ENCODE measurements at regions not wholly inside any gene's neighbourhood (a gene's known extent, or its start where the extent isn't known, plus 50 kb on each side); places are given as distances from the start of the nearest gene placed in this dataset.
"Not testable (repeated sequence)": the region's sequence is repeated elsewhere in the genome, so short reads cannot be mapped to it uniquely, and the experiment has no call there.

- Histone ChIP-seq H3K4me1 (ENCODE audit: control insufficient read depth, insufficient read depth, low read length, poor library complexity, severe bottlenecking) (no peaks in the 10 kb centered on the region), H3K9me3 (ENCODE audit: control insufficient read depth in 2 of 2, low read length in 2 of 2) (no peaks in the 10 kb centered on the region), H3K27ac (ENCODE audit: insufficient read depth, low read length, poor library complexity, severe bottlenecking) (no peak overlapping the region), H3K36me3 (ENCODE audit: control insufficient read depth, insufficient read depth, low read length) (no peaks in the 10 kb centered on the region), H3K4me3 (ENCODE audit: low read depth, low read length) (no peak overlapping the region), H3K27me3 (ENCODE audit: control insufficient read depth, insufficient read depth, low read length) (peaks cover 4% of the 10 kb centered on the region)
- no peaks in the 10 kb centered on the region for H3K27me3 Mint-ChIP-seq
- peaks cover 0 to 9% (median under 1%) of the 10 kb centered on the region in 7 donors for H3K9me3 Mint-ChIP-seq
- H3K4me1 Mint-ChIP-seq: no peaks in the 10 kb centered on the region
- no peak overlapping the region for H3K27ac Mint-ChIP-seq
- ATAC-seq (ENCODE audit: low read depth in 2 of 2) (no peak), DNase-seq (no peak)
- H3K4me3 Mint-ChIP-seq: no peak overlapping the region
- H3K36me3 Mint-ChIP-seq: no peaks in the 10 kb centered on the region
Measured at GRCh38 chr5:163259495-163259894, 177.9 kb upstream of the CCNG1 start.

DNA sequence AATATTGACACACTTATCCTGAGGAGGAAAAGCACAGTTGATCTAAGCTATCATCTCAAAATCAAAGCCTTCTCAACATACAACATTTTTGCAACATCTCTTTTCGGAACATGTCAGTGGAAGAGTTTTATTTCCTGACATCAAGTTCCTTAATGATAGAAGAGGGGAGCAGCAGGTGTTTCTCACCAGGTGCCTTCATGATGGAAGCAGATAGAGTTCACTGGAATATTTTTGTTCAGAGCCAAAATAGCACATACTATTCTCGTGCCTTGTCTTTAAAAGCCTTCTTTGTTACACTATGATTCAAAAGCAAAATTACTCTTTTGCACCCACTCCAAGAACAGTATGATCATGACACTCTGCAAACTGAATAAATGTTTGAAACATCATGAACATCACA lies 176.9 kb upstream of the CCNG1 start:
- Mint-ChIP-seq H3K4me3 (no peak overlapping the region), H3K27ac (no peak overlapping the region), H3K9me3 (peaks cover 0 to 9% (median 0%) of the 10 kb centered on the region in 7 donors), H3K4me1 (no peaks in the 10 kb centered on the region), H3K36me3 (no peaks in the 10 kb centered on the region), H3K27me3 (no peaks in the 10 kb centered on the region)
- H3K4me3 ChIP-seq (ENCODE audit: low read depth, low read length): no peak overlapping the region
- H3K36me3 ChIP-seq (ENCODE audit: control insufficient read depth, insufficient read depth, low read length): no peaks in the 10 kb centered on the region
- H3K27me3 ChIP-seq (ENCODE audit: control insufficient read depth, insufficient read depth, low read length): peaks cover 4% of the 10 kb centered on the region
- ATAC-seq (ENCODE audit: low read depth in 2 of 2) (no peak), DNase-seq (no peak)
- no peak overlapping the region for H3K27ac ChIP-seq (ENCODE audit: insufficient read depth, low read length, poor library complexity, severe bottlenecking)
- no peaks in the 10 kb centered on the region for H3K4me1 ChIP-seq (ENCODE audit: control insufficient read depth, insufficient read depth, low read length, poor library complexity, severe bottlenecking)
- H3K9me3 ChIP-seq (ENCODE audit: control insufficient read depth in 2 of 2, low read length in 2 of 2): no peaks in the 10 kb centered on the region

- Histone ChIP-seq H3K27me3 (ENCODE audit: control insufficient read depth, insufficient read depth, low read length) (peaks cover 4% of the 10 kb centered on the region), H3K9me3 (ENCODE audit: control insufficient read depth in 2 of 2, low read length in 2 of 2) (no peaks in the 10 kb centered on the region), H3K36me3 (ENCODE audit: control insufficient read depth, insufficient read depth, low read length) (no peaks in the 10 kb centered on the region), H3K4me1 (ENCODE audit: control insufficient read depth, insufficient read depth, low read length, poor library complexity, severe bottlenecking) (no peaks in the 10 kb centered on the region), H3K4me3 (ENCODE audit: low read depth, low read length) (no peak overlapping the region), H3K27ac (ENCODE audit: insufficient read depth, low read length, poor library complexity, severe bottlenecking) (no peak overlapping the region)
- no peaks in the 10 kb centered on the region for H3K27me3 Mint-ChIP-seq
- H3K27ac Mint-ChIP-seq: no peak overlapping the region
- H3K4me1 Mint-ChIP-seq: no peaks in the 10 kb centered on the region
- no peak for DNase-seq
- H3K4me3 Mint-ChIP-seq: no peak overlapping the region
- no peaks in the 10 kb centered on the region for H3K36me3 Mint-ChIP-seq
- H3K9me3 Mint-ChIP-seq: peaks cover 0 to 9% (median 0%) of the 10 kb centered on the region in 7 donors
- no peak for ATAC-seq (ENCODE audit: low read depth in 2 of 2)
Measured at GRCh38 chr5:163260961-163261360, 176.4 kb upstream of the CCNG1 start.

GRCh38 chr5:163261647-163262269 lies 175.6 kb upstream of the CCNG1 start:
- Mint-ChIP-seq H3K36me3 (no peaks in the 10 kb centered on the region), H3K4me3 (no peak overlapping the region), H3K9me3 (peaks cover 0 to 9% (median 0%) of the 10 kb centered on the region in 7 donors), H3K27ac (no peak overlapping the region), H3K4me1 (no peaks in the 10 kb centered on the region), H3K27me3 (no peaks in the 10 kb centered on the region)
- Histone ChIP-seq H3K9me3 (ENCODE audit: control insufficient read depth in 2 of 2, low read length in 2 of 2) (no peaks in the 10 kb centered on the region), H3K4me1 (ENCODE audit: control insufficient read depth, insufficient read depth, low read length, poor library complexity, severe bottlenecking) (no peaks in the 10 kb centered on the region), H3K4me3 (ENCODE audit: low read depth, low read length) (no peak overlapping the region), H3K27ac (ENCODE audit: insufficient read depth, low read length, poor library complexity, severe bottlenecking) (no peak overlapping the region), H3K36me3 (ENCODE audit: control insufficient read depth, insufficient read depth, low read length) (no peaks in the 10 kb centered on the region), H3K27me3 (ENCODE audit: control insufficient read depth, insufficient read depth, low read length) (peaks cover 4% of the 10 kb centered on the region)
- no peak for ATAC-seq (ENCODE audit: low read depth in 2 of 2)
- DNase-seq: no peak

DNA sequence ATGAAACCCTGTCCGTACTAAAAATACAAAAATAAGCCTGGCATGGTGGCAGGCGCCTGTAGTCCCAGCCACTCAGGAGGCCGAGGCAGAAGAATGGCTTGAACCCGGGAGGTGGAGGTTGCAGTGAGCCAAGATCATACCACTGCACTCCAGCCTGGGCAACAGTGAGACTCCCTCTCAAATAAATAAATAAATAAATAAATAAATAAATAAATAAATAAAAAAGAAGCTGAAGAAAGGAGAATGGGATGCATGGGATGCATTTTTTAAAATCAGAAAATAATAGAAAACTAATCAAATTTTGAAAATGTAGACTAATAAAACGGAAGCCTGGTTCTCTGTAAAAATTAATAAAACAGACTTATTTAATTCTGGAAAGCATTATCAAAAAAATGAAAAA lies 171.1 kb upstream of the CCNG1 start:
- not testable (repeated sequence) for DNase-seq; H3K27ac Mint-ChIP-seq; H3K36me3 ChIP-seq (ENCODE audit: control insufficient read depth, insufficient read depth, low read length); H3K27me3 ChIP-seq (ENCODE audit: control insufficient read depth, insufficient read depth, low read length); H3K9me3 ChIP-seq (ENCODE audit: control insufficient read depth in 2 of 2, low read length in 2 of 2); ATAC-seq (ENCODE audit: low read depth in 2 of 2); H3K36me3 Mint-ChIP-seq; H3K4me3 ChIP-seq (ENCODE audit: low read depth, low read length); H3K4me1 ChIP-seq (ENCODE audit: control insufficient read depth, insufficient read depth, low read length, poor library complexity, severe bottlenecking); H3K4me3 Mint-ChIP-seq; H3K27me3 Mint-ChIP-seq; H3K4me1 Mint-ChIP-seq; H3K27ac ChIP-seq (ENCODE audit: insufficient read depth, low read length, poor library complexity, severe bottlenecking); H3K9me3 Mint-ChIP-seq

GRCh38 chr5:163269624-163270023 lies 167.8 kb upstream of the CCNG1 start:
- Mint-ChIP-seq H3K27me3 (no peaks in the 10 kb centered on the region), H3K4me3 (no peak overlapping the region), H3K27ac (no peak overlapping the region), H3K36me3 (no peaks in the 10 kb centered on the region), H3K4me1 (no peaks in the 10 kb centered on the region), H3K9me3 (peaks cover 0 to 6% (median 0%) of the 10 kb centered on the region in 7 donors)
- Histone ChIP-seq H3K4me1 (ENCODE audit: control insufficient read depth, insufficient read depth, low read length, poor library complexity, severe bottlenecking) (no peaks in the 10 kb centered on the region), H3K27ac (ENCODE audit: insufficient read depth, low read length, poor library complexity, severe bottlenecking) (no peak overlapping the region), H3K36me3 (ENCODE audit: control insufficient read depth, insufficient read depth, low read length) (no peaks in the 10 kb centered on the region), H3K9me3 (ENCODE audit: control insufficient read depth in 2 of 2, low read length in 2 of 2) (no peaks in the 10 kb centered on the region), H3K4me3 (ENCODE audit: low read depth, low read length) (no peak overlapping the region), H3K27me3 (ENCODE audit: control insufficient read depth, insufficient read depth, low read length) (no peaks in the 10 kb centered on the region)
- ATAC-seq (ENCODE audit: low read depth in 2 of 2) (no peak), DNase-seq (no peak)

DNA sequence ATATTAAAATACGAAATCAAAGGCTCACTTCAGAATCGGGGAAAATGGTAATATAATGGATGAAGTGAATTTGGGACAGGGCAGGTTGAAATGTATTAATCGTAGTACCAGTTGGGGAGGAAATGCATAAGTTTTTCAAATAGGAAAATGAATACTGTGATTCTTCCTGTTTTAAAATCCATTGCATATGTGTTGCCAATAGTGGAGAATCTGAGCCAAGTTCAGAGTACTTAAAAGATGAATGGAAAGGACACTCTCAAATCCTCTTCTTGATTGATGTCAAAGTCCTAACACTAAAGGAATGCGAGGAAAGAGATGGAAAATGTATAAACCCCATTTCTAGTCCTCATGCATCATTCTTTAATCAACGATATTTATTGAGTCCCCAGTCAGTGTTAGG lies 160.9 kb upstream of the CCNG1 start:
- Histone ChIP-seq H3K27me3 (ENCODE audit: control insufficient read depth, insufficient read depth, low read length) (no peaks in the 10 kb centered on the region), H3K4me3 (ENCODE audit: low read depth, low read length) (no peak overlapping the region), H3K27ac (ENCODE audit: insufficient read depth, low read length, poor library complexity, severe bottlenecking) (no peak overlapping the region), H3K9me3 (ENCODE audit: control insufficient read depth in 2 of 2, low read length in 2 of 2) (no peaks in the 10 kb centered on the region), H3K36me3 (ENCODE audit: control insufficient read depth, insufficient read depth, low read length) (no peaks in the 10 kb centered on the region), H3K4me1 (ENCODE audit: control insufficient read depth, insufficient read depth, low read length, poor library complexity, severe bottlenecking) (no peaks in the 10 kb centered on the region)
- no peaks in the 10 kb centered on the region for H3K27me3 Mint-ChIP-seq
- ATAC-seq (ENCODE audit: low read depth in 2 of 2) (no peak), DNase-seq (no peak)
- no peaks in the 10 kb centered on the region for H3K4me1 Mint-ChIP-seq
- H3K4me3 Mint-ChIP-seq: no peak overlapping the region
- peaks cover 0 to 6% (median 4%) of the 10 kb centered on the region in 7 donors for H3K9me3 Mint-ChIP-seq
- H3K27ac Mint-ChIP-seq: no peak overlapping the region
- H3K36me3 Mint-ChIP-seq: no peaks in the 10 kb centered on the region

GRCh38 chr5:163280897-163281296 lies 156.5 kb upstream of the CCNG1 start:
- not testable (repeated sequence) for H3K9me3 ChIP-seq (ENCODE audit: control insufficient read depth in 2 of 2, low read length in 2 of 2); H3K27me3 ChIP-seq (ENCODE audit: control insufficient read depth, insufficient read depth, low read length); H3K4me3 Mint-ChIP-seq; H3K4me1 Mint-ChIP-seq; H3K27ac ChIP-seq (ENCODE audit: insufficient read depth, low read length, poor library complexity, severe bottlenecking); H3K36me3 Mint-ChIP-seq; H3K27me3 Mint-ChIP-seq; H3K36me3 ChIP-seq (ENCODE audit: control insufficient read depth, insufficient read depth, low read length); H3K4me3 ChIP-seq (ENCODE audit: low read depth, low read length); H3K4me1 ChIP-seq (ENCODE audit: control insufficient read depth, insufficient read depth, low read length, poor library complexity, severe bottlenecking); H3K27ac Mint-ChIP-seq; H3K9me3 Mint-ChIP-seq; DNase-seq; ATAC-seq (ENCODE audit: low read depth in 2 of 2)

All from CD4-positive, CD25-positive, alpha-beta regulatory T cell (primary cell).